ENCODE measurements at regions not wholly inside any gene's neighbourhood (a gene's known extent, or its start where the extent isn't known, plus 50 kb on each side); places are given as distances from the start of the nearest gene placed in this dataset.

DNA sequence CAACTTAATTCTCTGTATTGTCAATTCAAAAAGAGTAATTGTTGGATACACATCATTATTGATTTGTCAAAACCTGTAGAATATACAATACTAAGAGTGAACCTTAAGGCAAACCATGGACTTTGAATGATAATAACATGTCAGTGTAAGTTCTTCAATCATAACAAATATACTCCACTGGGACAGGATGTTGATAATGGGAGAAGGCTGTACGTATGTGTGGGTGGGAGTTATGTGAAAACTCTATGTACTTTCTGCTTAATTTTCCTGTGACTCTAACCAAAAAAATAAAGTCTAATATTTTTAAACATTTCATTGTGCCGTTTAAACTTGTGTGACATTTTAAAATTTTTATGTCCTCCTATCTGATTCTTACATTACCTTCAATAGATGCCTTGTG lies 526.7 kb downstream of the SUCLA2 start:
- DNase-seq (ENCODE audit: low read depth), result no peak
- TF ChIP-seq, protein P1, sequence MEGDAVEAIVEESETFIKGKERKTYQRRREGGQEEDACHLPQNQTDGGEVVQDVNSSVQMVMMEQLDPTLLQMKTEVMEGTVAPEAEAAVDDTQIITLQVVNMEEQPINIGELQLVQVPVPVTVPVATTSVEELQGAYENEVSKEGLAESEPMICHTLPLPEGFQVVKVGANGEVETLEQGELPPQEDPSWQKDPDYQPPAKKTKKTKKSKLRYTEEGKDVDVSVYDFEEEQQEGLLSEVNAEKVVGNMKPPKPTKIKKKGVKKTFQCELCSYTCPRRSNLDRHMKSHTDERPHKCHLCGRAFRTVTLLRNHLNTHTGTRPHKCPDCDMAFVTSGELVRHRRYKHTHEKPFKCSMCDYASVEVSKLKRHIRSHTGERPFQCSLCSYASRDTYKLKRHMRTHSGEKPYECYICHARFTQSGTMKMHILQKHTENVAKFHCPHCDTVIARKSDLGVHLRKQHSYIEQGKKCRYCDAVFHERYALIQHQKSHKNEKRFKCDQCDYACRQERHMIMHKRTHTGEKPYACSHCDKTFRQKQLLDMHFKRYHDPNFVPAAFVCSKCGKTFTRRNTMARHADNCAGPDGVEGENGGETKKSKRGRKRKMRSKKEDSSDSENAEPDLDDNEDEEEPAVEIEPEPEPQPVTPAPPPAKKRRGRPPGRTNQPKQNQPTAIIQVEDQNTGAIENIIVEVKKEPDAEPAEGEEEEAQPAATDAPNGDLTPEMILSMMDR (conservative IDR thresholded peaks at IDR 0.05; ENCODE audit: low read depth, low read length), result no peak
- H3K4me3 ChIP-seq (ENCODE audit: low read length), result no peak overlapping the region

DNA sequence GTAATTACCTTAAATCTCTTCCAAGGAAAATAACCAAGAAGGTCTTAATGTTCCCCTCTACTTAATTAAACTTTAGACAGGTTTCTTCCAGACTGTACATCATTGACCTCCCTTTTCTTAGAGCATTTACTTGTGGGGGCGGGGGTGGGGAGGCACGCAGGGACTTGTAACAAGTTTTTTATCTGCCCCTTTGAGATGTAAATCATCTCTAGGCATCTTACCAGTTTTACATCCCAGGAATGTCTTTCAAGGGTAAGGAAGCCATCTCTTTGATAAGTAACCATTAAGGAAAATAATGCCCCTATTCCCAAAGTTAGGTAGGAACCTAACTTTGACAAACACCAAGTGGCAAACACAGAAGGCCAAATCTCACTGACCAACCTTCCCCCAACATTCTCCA lies 528.6 kb downstream of the SUCLA2 start:
- TF ChIP-seq, protein P1 (conservative IDR thresholded peaks at IDR 0.05; ENCODE audit: low read depth, low read length), result no peak
- DNase-seq (ENCODE audit: low read depth), result no peak
- H3K4me3 ChIP-seq (ENCODE audit: low read length), result no peak overlapping the region

- TF ChIP-seq, protein P1 (conservative IDR thresholded peaks at IDR 0.05; ENCODE audit: low read depth, low read length), result no peak
- DNase-seq (ENCODE audit: low read depth), result peak; percentile 19
- H3K4me3 ChIP-seq (ENCODE audit: low read length), result no peak overlapping the region
These were observed 537.3 kb downstream of the SUCLA2 start for GRCh38 chr13:47463726-47464125.

- TF ChIP-seq, protein P1 (conservative IDR thresholded peaks at IDR 0.05; ENCODE audit: low read depth, low read length), result no peak
- no peak overlapping the region for H3K4me3 ChIP-seq (ENCODE audit: low read length)
- no peak for DNase-seq (ENCODE audit: low read depth)
These were observed 538.1 kb downstream of the SUCLA2 start for GRCh38 chr13:47463002-47463401.

GRCh38 chr13:47461816-47462215 lies 539.3 kb downstream of the SUCLA2 start:
- DNase-seq (ENCODE audit: low read depth), result no peak
- TF ChIP-seq, protein P1 (conservative IDR thresholded peaks at IDR 0.05; ENCODE audit: low read depth, low read length), result no peak
- no peak overlapping the region for H3K4me3 ChIP-seq (ENCODE audit: low read length)

GRCh38 chr13:47459512-47459911 lies 541.6 kb downstream of the SUCLA2 start:
- no peak for DNase-seq (ENCODE audit: low read depth)
- TF ChIP-seq, protein P1 (conservative IDR thresholded peaks at IDR 0.05; ENCODE audit: low read depth, low read length), result peak; percentile 45
- H3K4me3 ChIP-seq (ENCODE audit: low read length), result no peak overlapping the region

- no peak for DNase-seq (ENCODE audit: low read depth)
- TF ChIP-seq, protein P1 (conservative IDR thresholded peaks at IDR 0.05; ENCODE audit: low read depth, low read length), result no peak
- H3K4me3 ChIP-seq (ENCODE audit: low read length), result no peak overlapping the region
These were observed 543.4 kb downstream of the SUCLA2 start for GRCh38 chr13:47457626-47458025.
